DOHH2 (cell line): ENCODE measurements at regions not wholly inside any gene's neighbourhood (a gene's known extent, or its start where the extent isn't known, plus 50 kb on each side); places are given as distances from the start of the nearest gene placed in this dataset.

Experiments used
- H3F3A ChIP-seq: fragments of 200-600 bp; sonication (generic), shearing (Covaris generic); 2 replicates; pipeline ENCODE4 v1.6.0; 2016; ENCODE audit warnings: antibody characterized with exemption, mild to moderate bottlenecking; ENCODE audit not compliant: control insufficient read depth, insufficient read depth
- H3K27ac ChIP-seq: fragments of 200-600 bp; sonication (generic); 2 replicates; pipeline ENCODE4 v1.5.1; 2014; ENCODE audit warnings: low read depth, mild to moderate bottlenecking, low read length, moderate library complexity
- H3K27me3 ChIP-seq: fragments of 200-600 bp; sonication (generic); 2 replicates; pipeline ENCODE4 v1.6.1; 2014; ENCODE audit warnings: mild to moderate bottlenecking, low read length, mixed read lengths; ENCODE audit not compliant: control insufficient read depth
- H3K36me3 ChIP-seq: fragments of 200-600 bp; sonication (generic); 2 replicates; pipeline ENCODE4 v1.6.1; 2014; ENCODE audit warnings: mild to moderate bottlenecking, low read length, moderate library complexity, mixed read lengths; ENCODE audit not compliant: control insufficient read depth
- H3K4me1 ChIP-seq: fragments of 200-600 bp; sonication (generic); 2 replicates; pipeline ENCODE4 v1.6.1; 2014; ENCODE audit warnings: mild to moderate bottlenecking, low read length, mixed read lengths; ENCODE audit not compliant: control insufficient read depth
- H3K4me2 ChIP-seq: fragments of 200-600 bp; sonication (generic); 2 replicates; pipeline ENCODE4 v1.6.0; 2014; ENCODE audit warnings: mild to moderate bottlenecking, low read length, moderate library complexity
- H3K4me3 ChIP-seq: fragments of 200-600 bp; sonication (generic); 2 replicates; pipeline ENCODE4 v1.5.1; 2014; ENCODE audit warnings: mild to moderate bottlenecking, low read length, mixed read lengths
- H3K79me2 ChIP-seq: fragments of 200-600 bp; sonication (generic); 2 replicates; pipeline ENCODE4 v1.6.1; 2014; ENCODE audit warnings: mild to moderate bottlenecking, low read length, mixed read lengths; ENCODE audit not compliant: control insufficient read depth
- H3K9me2 ChIP-seq: fragments of 200-600 bp; sonication (generic); replicated peaks from 2 replicates; pipeline ENCODE4 v1.6.1; 2014; ENCODE audit warnings: mild to moderate bottlenecking, low read length, mixed read lengths; ENCODE audit not compliant: control insufficient read depth
- H3K9me3 ChIP-seq: fragments of 200-600 bp; sonication (generic); 2 replicates; pipeline ENCODE4 v1.6.1; 2014; ENCODE audit warnings: antibody characterized with exemption, low read length, mixed read lengths; ENCODE audit not compliant: control insufficient read depth, insufficient read depth
- H4K20me1 ChIP-seq: fragments of 200-600 bp; sonication (generic); 2 replicates; pipeline ENCODE4 v1.6.0; 2014; ENCODE audit warnings: low read depth, mild to moderate bottlenecking, antibody characterized with exemption, low read length, moderate library complexity; ENCODE audit not compliant: control insufficient read depth, insufficient read depth
- CTCF ChIP-seq: fragments of 200-600 bp; sonication (generic); IDR thresholded peaks from one replicate; pipeline ENCODE4 v1.5.1; 2014; ENCODE audit warnings: antibody characterized with exemption, mild to moderate bottlenecking, low read depth, low read length; ENCODE audit not compliant: poor library complexity, severe bottlenecking
- EZH2phosphoT487 ChIP-seq: fragments of 200-600 bp; sonication (generic); IDR thresholded peaks from 2 replicates; pipeline ENCODE4 v1.6.1; 2017; ENCODE audit warnings: borderline replicate concordance, mild to moderate bottlenecking, antibody characterized with exemption, low read length, moderate library complexity, mixed read lengths

DNA sequence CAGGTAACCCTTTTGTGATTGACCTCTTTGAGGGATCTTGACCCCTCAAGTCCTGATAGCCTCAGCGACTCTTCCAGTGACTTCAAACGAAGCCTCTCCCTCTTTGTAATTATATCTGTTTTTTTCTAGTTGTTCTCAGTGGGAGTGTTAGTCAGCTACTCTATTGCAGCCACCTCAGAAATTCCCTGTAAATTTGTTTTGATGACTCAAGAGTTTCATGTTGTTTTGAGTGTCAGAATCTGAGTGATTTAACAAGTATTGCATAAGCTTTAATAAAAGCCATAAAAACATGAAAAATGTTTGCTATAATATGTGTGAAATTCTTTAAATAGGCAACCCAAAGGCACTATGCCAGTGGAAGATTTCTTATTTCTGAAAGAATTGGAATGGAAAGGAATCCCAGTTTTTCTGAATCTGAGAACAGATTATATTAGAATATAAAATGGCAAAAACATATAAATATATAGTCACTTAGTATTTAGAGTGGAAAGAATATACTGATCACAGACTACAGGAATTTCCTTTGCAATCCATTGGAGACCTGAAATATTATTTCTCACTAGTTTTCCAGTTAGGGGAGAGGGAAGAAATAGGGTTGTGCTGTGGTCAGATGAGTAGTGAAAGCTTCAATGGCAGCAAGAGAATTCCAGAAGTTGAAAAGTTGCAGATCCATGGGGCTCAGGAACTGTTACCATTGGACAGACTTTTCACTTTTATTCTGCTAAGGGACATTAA lies 94.4 kb upstream of the SEMA3C start:
- Histone ChIP-seq H3K4me1 (no peaks in the 10 kb centered on the region), H3K27me3 (no peaks in the 10 kb centered on the region), H3K9me3 (no peaks in the 10 kb centered on the region), H3K36me3 (no peaks in the 10 kb centered on the region), H3K4me3 (no peak overlapping the region), H3F3A (no peaks in the 10 kb centered on the region), H3K4me2 (no peak overlapping the region), H3K27ac (no peak overlapping the region), H3K9me2 (no peaks in the 10 kb centered on the region), H3K79me2 (no peaks in the 10 kb centered on the region), H4K20me1 (no peaks in the 10 kb centered on the region)
- TF ChIP-seq EZH2phosphoT487 (no peak), CTCF (no peak)

DNA sequence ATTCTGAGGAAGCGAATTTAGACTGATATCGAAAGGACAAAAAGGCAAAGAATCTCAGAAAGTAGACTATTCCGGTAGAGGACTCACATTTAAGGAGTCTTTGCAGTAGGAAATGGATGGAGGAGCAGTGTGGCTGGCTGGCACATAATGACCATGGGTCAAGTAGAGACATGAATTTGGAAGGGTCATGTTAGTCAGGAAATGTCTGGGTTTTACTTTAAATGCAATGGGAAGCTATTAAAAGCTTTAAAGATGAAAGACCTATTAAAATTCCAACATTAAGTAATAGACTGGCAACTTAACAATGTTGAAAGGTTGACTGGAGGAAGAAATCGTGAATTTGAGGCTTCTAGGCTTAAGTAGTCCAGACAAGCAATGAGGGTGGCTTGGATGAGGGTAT lies 90.0 kb upstream of the SEMA3C start:
- Histone ChIP-seq H3K4me1 (no peaks in the 10 kb centered on the region), H3K4me3 (no peak overlapping the region), H3K27ac (no peak overlapping the region), H3F3A (no peaks in the 10 kb centered on the region), H3K27me3 (no peaks in the 10 kb centered on the region), H3K9me3 (no peaks in the 10 kb centered on the region), H4K20me1 (no peaks in the 10 kb centered on the region), H3K36me3 (no peaks in the 10 kb centered on the region), H3K4me2 (no peak overlapping the region), H3K9me2 (no peaks in the 10 kb centered on the region), H3K79me2 (no peaks in the 10 kb centered on the region)
- TF ChIP-seq CTCF (no peak), EZH2phosphoT487 (no peak)

DNA sequence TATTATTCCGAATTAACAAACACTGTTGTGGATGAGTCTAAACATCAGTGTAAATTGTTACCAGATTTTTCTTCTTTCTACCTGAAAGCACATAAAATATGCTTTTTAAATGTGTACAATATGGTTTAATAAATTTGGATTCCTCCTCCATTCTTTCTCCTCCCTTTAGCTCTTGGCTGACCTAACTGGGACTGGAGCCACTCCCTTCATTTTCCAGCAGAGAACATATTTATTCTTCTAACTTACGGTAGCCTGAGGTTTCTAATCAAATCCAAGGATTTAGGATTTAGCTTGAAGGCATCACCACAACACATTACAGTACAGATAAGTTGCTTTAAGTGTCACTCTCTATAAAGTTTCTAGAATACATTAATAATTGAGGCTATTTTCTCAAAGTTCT lies 88.2 kb upstream of the SEMA3C start:
- no peaks in the 10 kb centered on the region for H3K36me3 ChIP-seq
- H3K27ac ChIP-seq = no peak overlapping the region
- no peaks in the 10 kb centered on the region for H3K4me1 ChIP-seq
- H3K9me3 ChIP-seq = no peaks in the 10 kb centered on the region
- H3K4me2 ChIP-seq = no peak overlapping the region
- no peak for TF ChIP-seq EZH2phosphoT487
- no peak for TF ChIP-seq CTCF
- no peaks in the 10 kb centered on the region for H3K27me3 ChIP-seq
- H3K9me2 ChIP-seq = no peaks in the 10 kb centered on the region
- no peaks in the 10 kb centered on the region for H3K79me2 ChIP-seq
- no peaks in the 10 kb centered on the region for H3F3A ChIP-seq
- H3K4me3 ChIP-seq = no peak overlapping the region
- H4K20me1 ChIP-seq = no peaks in the 10 kb centered on the region
